ENCODE measurements at regions not wholly inside any gene's neighbourhood (a gene's known extent, or its start where the extent isn't known, plus 50 kb on each side); places are given as distances from the start of the nearest gene placed in this dataset.

GRCh38 chr11:12603143-12604088, 70.8 kb upstream of the TEAD1 start:
- TF ChIP-seq CTCF (IDR thresholded peaks at IDR 0.05; ENCODE audit: insufficient read depth, low read length) (no peak), POLR2AphosphoS5 (IDR thresholded peaks at IDR 0.05; ENCODE audit: low read depth) (no peak)
